Activated T-cell treated with anti-CD3 and anti-CD28 coated beads, Interleukin-2, amount 50 U/mL, for 24 hours (primary cell): ENCODE measurements at regions not wholly inside any gene's neighbourhood (a gene's known extent, or its start where the extent isn't known, plus 50 kb on each side); places are given as distances from the start of the nearest gene placed in this dataset.

Experiments used
- DNase-seq: peaks from one replicate; pipeline ENCODE4 v3.0.0-alpha.2; 2020
- H3K27ac Mint-ChIP-seq: 2 replicates; pipeline ENCODE4 v1.8.0; 2020; ENCODE audit warnings: mild to moderate bottlenecking, mixed read lengths
- H3K27me3 Mint-ChIP-seq: 2 replicates; pipeline ENCODE4 v1.8.0; 2020; ENCODE audit warnings: mixed read lengths
- H3K36me3 Mint-ChIP-seq: 2 replicates; pipeline ENCODE4 v1.8.0; 2020; ENCODE audit warnings: low read depth, mixed read lengths
- H3K4me1 Mint-ChIP-seq: 2 replicates; pipeline ENCODE4 v1.8.0; 2020; ENCODE audit warnings: low read depth, mixed read lengths
- H3K4me3 Mint-ChIP-seq: 2 replicates; pipeline ENCODE4 v1.8.0; 2020; ENCODE audit warnings: mild to moderate bottlenecking, moderate library complexity, mixed read lengths
- H3K9me3 Mint-ChIP-seq: 2 replicates; pipeline ENCODE4 v1.8.0; 2020; ENCODE audit warnings: mixed read lengths

GRCh38 chr12:97181571-97182265, 274.7 kb downstream of the NEDD1 start:
- no peak overlapping the region for H3K4me3 Mint-ChIP-seq
- no peaks in the 10 kb centered on the region for H3K36me3 Mint-ChIP-seq
- H3K27me3 Mint-ChIP-seq, result peaks cover 7% of the 10 kb centered on the region
- DNase-seq, result no peak
- no peaks in the 10 kb centered on the region for H3K4me1 Mint-ChIP-seq
- peaks cover 3% of the 10 kb centered on the region for H3K9me3 Mint-ChIP-seq
- no peak overlapping the region for H3K27ac Mint-ChIP-seq

DNA sequence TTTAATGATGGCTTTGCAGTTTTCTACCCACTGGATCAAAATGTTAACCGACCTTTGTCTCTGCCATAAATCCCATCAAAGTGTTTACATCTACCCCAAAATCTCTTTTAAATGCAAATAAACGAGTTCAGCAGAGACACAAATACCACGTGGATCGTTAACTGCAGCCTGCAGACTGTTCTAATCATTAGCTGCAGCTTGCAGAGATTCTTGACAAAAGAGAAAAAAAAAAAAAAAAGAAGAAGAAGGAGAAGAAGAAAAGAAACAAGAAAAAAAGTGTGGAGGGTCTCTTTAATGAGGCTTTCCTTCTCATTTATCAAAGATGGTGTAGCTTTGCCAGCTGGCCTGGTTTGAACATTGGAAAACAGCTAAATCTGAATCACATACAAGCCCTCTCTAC, 275.7 kb downstream of the NEDD1 start:
- peaks cover 3% of the 10 kb centered on the region for H3K9me3 Mint-ChIP-seq
- no peak overlapping the region for H3K4me3 Mint-ChIP-seq
- no peak overlapping the region for H3K27ac Mint-ChIP-seq
- H3K27me3 Mint-ChIP-seq, result peaks cover 7% of the 10 kb centered on the region
- H3K4me1 Mint-ChIP-seq, result no peaks in the 10 kb centered on the region
- H3K36me3 Mint-ChIP-seq, result no peaks in the 10 kb centered on the region
- no peak for DNase-seq

- no peak overlapping the region for H3K27ac Mint-ChIP-seq
- no peak for DNase-seq
- peaks cover 7% of the 10 kb centered on the region for H3K27me3 Mint-ChIP-seq
- no peak overlapping the region for H3K4me3 Mint-ChIP-seq
- peaks cover 3% of the 10 kb centered on the region for H3K9me3 Mint-ChIP-seq
- H3K36me3 Mint-ChIP-seq, result no peaks in the 10 kb centered on the region
- no peaks in the 10 kb centered on the region for H3K4me1 Mint-ChIP-seq
Measured at GRCh38 chr12:97184127-97184773, 277.2 kb downstream of the NEDD1 start.

DNA sequence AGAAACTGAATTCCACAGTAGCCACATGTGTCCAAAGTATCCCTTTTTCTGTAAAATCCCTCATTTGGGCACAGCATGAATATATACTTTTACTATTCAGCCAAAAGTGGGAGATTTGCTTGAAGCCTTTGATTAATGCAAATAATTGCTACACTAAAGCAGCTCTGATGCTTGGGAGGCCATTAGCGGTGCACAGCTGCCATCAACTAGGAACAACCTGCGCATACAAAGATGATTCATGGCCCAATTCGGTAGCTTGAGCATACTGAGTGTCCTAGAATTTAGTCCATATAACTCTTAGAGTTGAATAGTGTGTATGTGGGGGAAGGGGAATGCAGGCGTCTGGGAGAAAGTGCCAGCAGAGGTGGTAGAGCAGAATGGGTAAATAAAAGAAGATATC, 277.0 kb upstream of the RMST start:
- H3K36me3 Mint-ChIP-seq, result no peaks in the 10 kb centered on the region
- H3K27me3 Mint-ChIP-seq, result peaks cover 7% of the 10 kb centered on the region
- H3K9me3 Mint-ChIP-seq, result peaks cover 3% of the 10 kb centered on the region
- DNase-seq, result no peak
- H3K4me1 Mint-ChIP-seq, result no peaks in the 10 kb centered on the region
- no peak overlapping the region for H3K27ac Mint-ChIP-seq
- H3K4me3 Mint-ChIP-seq, result no peak overlapping the region

GRCh38 chr12:97194546-97194945, 268.1 kb upstream of the RMST start:
- H3K27ac Mint-ChIP-seq, result no peak overlapping the region
- no peak overlapping the region for H3K4me3 Mint-ChIP-seq
- peaks cover 7% of the 10 kb centered on the region for H3K9me3 Mint-ChIP-seq
- no peaks in the 10 kb centered on the region for H3K4me1 Mint-ChIP-seq
- H3K27me3 Mint-ChIP-seq, result no peaks in the 10 kb centered on the region
- DNase-seq, result no peak
- H3K36me3 Mint-ChIP-seq, result no peaks in the 10 kb centered on the region

- Mint-ChIP-seq H3K27ac (no peak overlapping the region), H3K36me3 (no peaks in the 10 kb centered on the region), H3K9me3 (no peaks in the 10 kb centered on the region), H3K4me1 (no peaks in the 10 kb centered on the region), H3K4me3 (no peak overlapping the region), H3K27me3 (no peaks in the 10 kb centered on the region)
- no peak for DNase-seq
Measured at GRCh38 chr12:97200181-97200580, 262.4 kb upstream of the RMST start.

- Mint-ChIP-seq H3K4me1 (no peaks in the 10 kb centered on the region), H3K27ac (no peak overlapping the region), H3K36me3 (no peaks in the 10 kb centered on the region), H3K27me3 (no peaks in the 10 kb centered on the region), H3K4me3 (no peak overlapping the region), H3K9me3 (no peaks in the 10 kb centered on the region)
- DNase-seq, result no peak
Measured at GRCh38 chr12:97203408-97203807, 259.2 kb upstream of the RMST start.

- Mint-ChIP-seq H3K4me3 (no peak overlapping the region), H3K9me3 (peaks cover 4% of the 10 kb centered on the region), H3K4me1 (no peaks in the 10 kb centered on the region), H3K36me3 (no peaks in the 10 kb centered on the region), H3K27ac (no peak overlapping the region), H3K27me3 (no peaks in the 10 kb centered on the region)
- no peak for DNase-seq
Measured at GRCh38 chr12:97209997-97210396, 252.6 kb upstream of the RMST start.

GRCh38 chr12:97211416-97211930, 251.1 kb upstream of the RMST start:
- H3K36me3 Mint-ChIP-seq, result no peaks in the 10 kb centered on the region
- H3K9me3 Mint-ChIP-seq, result peaks cover 4% of the 10 kb centered on the region
- H3K27ac Mint-ChIP-seq, result no peak overlapping the region
- H3K4me1 Mint-ChIP-seq, result no peaks in the 10 kb centered on the region
- no peaks in the 10 kb centered on the region for H3K27me3 Mint-ChIP-seq
- no peak overlapping the region for H3K4me3 Mint-ChIP-seq
- no peak for DNase-seq

- Mint-ChIP-seq H3K36me3 (no peaks in the 10 kb centered on the region), H3K27me3 (no peaks in the 10 kb centered on the region), H3K9me3 (no peaks in the 10 kb centered on the region), H3K4me1 (no peaks in the 10 kb centered on the region), H3K27ac (no peak overlapping the region), H3K4me3 (no peak overlapping the region)
- DNase-seq, result no peak
Measured at GRCh38 chr12:97216848-97217247, 245.8 kb upstream of the RMST start.

- no peak for DNase-seq
- Mint-ChIP-seq H3K4me3 (no peak overlapping the region), H3K27ac (no peak overlapping the region), H3K27me3 (no peaks in the 10 kb centered on the region), H3K9me3 (no peaks in the 10 kb centered on the region), H3K36me3 (no peaks in the 10 kb centered on the region), H3K4me1 (no peaks in the 10 kb centered on the region)
Measured at GRCh38 chr12:97222391-97222790, 240.2 kb upstream of the RMST start.

DNA sequence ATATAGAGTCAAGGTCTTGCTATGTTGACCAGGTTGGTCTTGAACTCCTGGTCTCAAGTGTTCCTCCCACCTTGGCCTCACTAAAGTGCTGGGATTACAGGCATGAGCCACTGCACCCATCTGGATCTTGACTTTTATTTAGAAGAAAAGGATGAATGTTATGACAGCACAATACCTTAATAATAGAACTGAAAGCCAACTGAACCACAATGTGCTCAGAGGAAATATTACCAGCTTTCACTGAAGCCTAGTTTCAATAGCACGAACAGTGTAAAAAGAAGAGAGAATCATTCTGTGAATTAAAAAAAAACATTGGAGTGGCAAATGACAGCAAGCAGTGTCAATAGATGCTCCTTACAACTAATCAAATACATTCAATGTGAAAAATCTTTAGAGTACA, 239.2 kb upstream of the RMST start:
- no peaks in the 10 kb centered on the region for H3K36me3 Mint-ChIP-seq
- no peaks in the 10 kb centered on the region for H3K27me3 Mint-ChIP-seq
- DNase-seq, result no peak
- H3K27ac Mint-ChIP-seq, result no peak overlapping the region
- H3K4me1 Mint-ChIP-seq, result no peaks in the 10 kb centered on the region
- no peak overlapping the region for H3K4me3 Mint-ChIP-seq
- no peaks in the 10 kb centered on the region for H3K9me3 Mint-ChIP-seq

DNA sequence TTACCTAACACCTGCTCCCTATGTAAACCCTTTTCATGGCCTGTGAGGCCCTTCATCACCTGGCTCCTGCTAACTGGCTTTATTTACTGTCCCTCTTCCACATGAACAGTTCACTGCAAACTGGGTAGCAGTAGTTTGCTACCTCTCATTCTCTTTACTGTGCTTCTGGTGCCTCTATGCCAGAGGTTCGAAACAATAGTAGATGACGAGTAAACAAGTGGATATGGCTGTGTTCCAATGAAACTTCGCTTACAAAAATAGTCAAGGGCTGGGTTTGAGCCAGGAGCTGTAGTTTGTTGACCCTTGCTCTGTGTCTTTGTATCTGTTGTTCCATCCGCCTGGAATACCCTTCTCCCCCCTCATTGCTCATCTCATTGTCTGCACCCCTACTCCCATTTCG, 233.6 kb upstream of the RMST start:
- Mint-ChIP-seq H3K4me1 (no peaks in the 10 kb centered on the region), H3K27me3 (no peaks in the 10 kb centered on the region), H3K27ac (no peak overlapping the region), H3K36me3 (no peaks in the 10 kb centered on the region), H3K9me3 (no peaks in the 10 kb centered on the region), H3K4me3 (no peak overlapping the region)
- DNase-seq, result no peak

- no peaks in the 10 kb centered on the region for H3K9me3 Mint-ChIP-seq
- H3K4me1 Mint-ChIP-seq, result no peaks in the 10 kb centered on the region
- no peak overlapping the region for H3K4me3 Mint-ChIP-seq
- H3K27me3 Mint-ChIP-seq, result no peaks in the 10 kb centered on the region
- DNase-seq, result no peak
- no peak overlapping the region for H3K27ac Mint-ChIP-seq
- no peaks in the 10 kb centered on the region for H3K36me3 Mint-ChIP-seq
Measured at GRCh38 chr12:97235102-97235501, 227.5 kb upstream of the RMST start.

DNA sequence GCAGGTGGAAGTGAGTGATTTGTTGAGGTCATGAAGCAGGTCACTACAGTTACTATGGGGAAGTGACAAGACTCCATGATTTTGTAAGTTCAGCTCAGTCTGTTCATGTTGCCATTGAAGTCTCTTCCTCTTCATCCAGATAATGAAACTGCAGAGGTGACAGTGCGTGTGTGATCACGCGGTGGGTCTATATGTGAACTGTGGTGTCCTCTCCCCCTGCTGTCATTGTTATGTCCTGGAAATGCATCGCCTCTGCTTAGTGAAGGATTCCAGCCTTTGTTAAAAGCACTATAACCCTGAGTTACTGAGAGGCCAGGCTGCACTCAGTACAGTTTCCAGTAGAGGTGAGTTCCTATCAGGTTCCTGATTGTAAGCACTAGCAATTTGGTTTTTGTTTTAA, 216.2 kb upstream of the RMST start:
- Mint-ChIP-seq H3K27ac (no peak overlapping the region), H3K27me3 (no peaks in the 10 kb centered on the region), H3K4me3 (no peak overlapping the region), H3K9me3 (no peaks in the 10 kb centered on the region), H3K4me1 (no peaks in the 10 kb centered on the region), H3K36me3 (no peaks in the 10 kb centered on the region)
- DNase-seq, result no peak
